MM.1S (cell line): ENCODE measurements at regions not wholly inside any gene's neighbourhood (a gene's known extent, or its start where the extent isn't known, plus 50 kb on each side); places are given as distances from the start of the nearest gene placed in this dataset.
"Not testable (repeated sequence)": the region's sequence is repeated elsewhere in the genome, so short reads cannot be mapped to it uniquely, and the experiment has no call there.

Source experiments
- DNase-seq: peaks from one replicate; pipeline ENCODE4 v3.0.0-alpha.2; 2015
- H2AFZ ChIP-seq: fragments of 300-600 bp; sonication (generic); 2 replicates; pipeline ENCODE4 v1.6.0; 2016; ENCODE audit warnings: antibody characterized with exemption, low read length
- H3F3A ChIP-seq: fragments of 300-600 bp; sonication (generic); 2 replicates; pipeline ENCODE4 v1.6.1; 2016; ENCODE audit warnings: mild to moderate bottlenecking, antibody characterized with exemption, low read length, moderate library complexity, mixed read lengths; ENCODE audit not compliant: insufficient read depth
- H3K27ac ChIP-seq: fragments of 300-600 bp; sonication (generic); 2 replicates; pipeline ENCODE4 v1.5.1; 2016; ENCODE audit warnings: mild to moderate bottlenecking, low read length
- H3K27me3 ChIP-seq: fragments of 300-600 bp; sonication (generic); replicated peaks from 2 replicates; pipeline ENCODE4 v1.6.0; 2016; ENCODE audit warnings: low read length; ENCODE audit not compliant: insufficient read depth
- H3K36me3 ChIP-seq: fragments of 300-600 bp; sonication (generic); replicated peaks from 2 replicates; pipeline ENCODE4 v1.6.1; 2016; ENCODE audit warnings: mild to moderate bottlenecking, low read length, mixed read lengths; ENCODE audit not compliant: insufficient read depth
- H3K4me1 ChIP-seq: fragments of 300-600 bp; sonication (generic); 2 replicates; pipeline ENCODE4 v1.6.1; 2016; ENCODE audit warnings: low read length, mixed read lengths
- H3K4me2 ChIP-seq: fragments of 300-600 bp; sonication (generic); 2 replicates; pipeline ENCODE4 v1.6.0; 2016; ENCODE audit warnings: low read depth, low read length
- H3K4me3 ChIP-seq: fragments of 300-600 bp; sonication (generic); 2 replicates; pipeline ENCODE4 v1.5.1; 2016; ENCODE audit warnings: low read length, mixed read lengths
- H3K79me2 ChIP-seq: fragments of 300-600 bp; sonication (generic); 2 replicates; pipeline ENCODE4 v1.6.1; 2016; ENCODE audit warnings: mixed run types, low read length, mixed read lengths
- H3K9ac ChIP-seq: fragments of 300-600 bp; sonication (generic); 2 replicates; pipeline ENCODE4 v1.6.1; 2016; ENCODE audit warnings: low read length, mixed read lengths
- H3K9me2 ChIP-seq: fragments of 300-600 bp; sonication (generic); replicated peaks from 2 replicates; pipeline ENCODE4 v1.6.1; 2016; ENCODE audit warnings: mild to moderate bottlenecking, low read length, mixed read lengths; ENCODE audit not compliant: insufficient read depth
- H3K9me3 ChIP-seq: fragments of 300-600 bp; sonication (generic); replicated peaks from 2 replicates; pipeline ENCODE4 v1.6.1; 2016; ENCODE audit warnings: mild to moderate bottlenecking, low read length, mixed read lengths; ENCODE audit not compliant: insufficient read depth
- H4K20me1 ChIP-seq: fragments of 300-600 bp; sonication (generic); 2 replicates; pipeline ENCODE4 v1.6.1; 2016; ENCODE audit warnings: mild to moderate bottlenecking, low read length, moderate library complexity, mixed read lengths; ENCODE audit not compliant: insufficient read depth

GRCh38 chr1:161454865-161455707 lies 50.2 kb upstream of the FCGR2A start:
- DNase-seq, H3F3A ChIP-seq, H3K79me2 ChIP-seq, H3K9me3 ChIP-seq, H2AFZ ChIP-seq, H3K4me1 ChIP-seq, H3K9ac ChIP-seq, H3K27ac ChIP-seq, H3K27me3 ChIP-seq, H3K9me2 ChIP-seq, H3K4me2 ChIP-seq, H3K4me3 ChIP-seq, H3K36me3 ChIP-seq, H4K20me1 ChIP-seq: not testable (repeated sequence)

GRCh38 chr1:161453950-161454864 lies 51.0 kb upstream of the FCGR2A start:
- DNase-seq, H3F3A ChIP-seq, H3K36me3 ChIP-seq, H4K20me1 ChIP-seq, H3K4me2 ChIP-seq, H3K9me3 ChIP-seq, H3K27me3 ChIP-seq, H3K4me3 ChIP-seq, H3K79me2 ChIP-seq, H2AFZ ChIP-seq, H3K9ac ChIP-seq, H3K9me2 ChIP-seq, H3K4me1 ChIP-seq, H3K27ac ChIP-seq: not testable (repeated sequence)

- not testable (repeated sequence) for H2AFZ ChIP-seq, H3K79me2 ChIP-seq, DNase-seq, H3K4me1 ChIP-seq, H3K4me2 ChIP-seq, H3K9me2 ChIP-seq, H3K9ac ChIP-seq, H3K9me3 ChIP-seq, H3K4me3 ChIP-seq, H3K36me3 ChIP-seq, H3K27me3 ChIP-seq, H3F3A ChIP-seq, H3K27ac ChIP-seq, H4K20me1 ChIP-seq
These were observed 53.4 kb upstream of the FCGR2A start for GRCh38 chr1:161451698-161452348.

- H3K4me1 ChIP-seq, H3K9me3 ChIP-seq, H3K9me2 ChIP-seq, H3K9ac ChIP-seq, H3K4me3 ChIP-seq, H3K79me2 ChIP-seq, H3K27ac ChIP-seq, DNase-seq, H2AFZ ChIP-seq, H3K4me2 ChIP-seq, H3K27me3 ChIP-seq, H4K20me1 ChIP-seq, H3K36me3 ChIP-seq, H3F3A ChIP-seq: not testable (repeated sequence)
These were observed 57.4 kb upstream of the FCGR2A start for GRCh38 chr1:161447760-161448332.

GRCh38 chr1:161447040-161447759 lies 58.1 kb upstream of the FCGR2A start:
- DNase-seq = not testable (repeated sequence)

GRCh38 chr1:161444725-161445124 lies 60.5 kb upstream of the FCGR2A start:
- not testable (repeated sequence) for H3K4me2 ChIP-seq, H3K9me3 ChIP-seq, H3K9ac ChIP-seq, DNase-seq, H3K4me1 ChIP-seq, H3K27me3 ChIP-seq, H3F3A ChIP-seq, H3K79me2 ChIP-seq, H3K27ac ChIP-seq, H3K4me3 ChIP-seq, H3K9me2 ChIP-seq, H3K36me3 ChIP-seq, H2AFZ ChIP-seq, H4K20me1 ChIP-seq

More at GRCh38 chr1:161447040-161447759, 58.1 kb upstream of the FCGR2A start:
- not testable (repeated sequence) for H3K79me2 ChIP-seq, H3K4me1 ChIP-seq, H3K4me2 ChIP-seq, H3K36me3 ChIP-seq, H3K9me2 ChIP-seq, H4K20me1 ChIP-seq, H3K4me3 ChIP-seq, H3K9ac ChIP-seq, H3F3A ChIP-seq, H2AFZ ChIP-seq, H3K27ac ChIP-seq, H3K9me3 ChIP-seq, H3K27me3 ChIP-seq

- not testable (repeated sequence) for DNase-seq, H4K20me1 ChIP-seq, H3K36me3 ChIP-seq, H3K27ac ChIP-seq, H3K4me3 ChIP-seq, H3F3A ChIP-seq, H3K4me2 ChIP-seq, H3K9me2 ChIP-seq, H3K79me2 ChIP-seq, H3K27me3 ChIP-seq, H3K4me1 ChIP-seq, H3K9me3 ChIP-seq, H2AFZ ChIP-seq, H3K9ac ChIP-seq
These were observed 61.0 kb upstream of the FCGR2A start for GRCh38 chr1:161444255-161444654.
